NCI-H524 (cell line): ENCODE measurements at regions not wholly inside any gene's neighbourhood (a gene's known extent, or its start where the extent isn't known, plus 50 kb on each side); places are given as distances from the start of the nearest gene placed in this dataset.

Source experiments
- DNase-seq, 2 experiments: peaks; one replicate each; lab custom pipeline; 2025; lab: John Stamatoyannopoulos, UW

- DNase-seq: no peak
Measured at GRCh38 chr5:5592541-5592940, 170.1 kb downstream of the ICE1 start.

- no peak for DNase-seq
Measured at GRCh38 chr5:5591567-5591966, 169.1 kb downstream of the ICE1 start.

GRCh38 chr5:5589857-5590256, 167.4 kb downstream of the ICE1 start:
- DNase-seq: no peak

- peak; percentile 16 to 45 for DNase-seq
Measured at GRCh38 chr5:5588887-5589826, 166.7 kb downstream of the ICE1 start.

- no peak for DNase-seq
Measured at GRCh38 chr5:5588386-5588785, 165.9 kb downstream of the ICE1 start.

GRCh38 chr5:5587474-5587873, 165.0 kb downstream of the ICE1 start:
- DNase-seq: no peak

- peak; percentile 13 to 74 for DNase-seq
Measured at GRCh38 chr5:5586721-5587120, 164.2 kb downstream of the ICE1 start.

GRCh38 chr5:5585751-5586341, 163.4 kb downstream of the ICE1 start:
- DNase-seq: peak; percentile 89 to 95

- DNase-seq: no peak
Measured at GRCh38 chr5:5584751-5585150, 162.3 kb downstream of the ICE1 start.

GRCh38 chr5:5584236-5584745, 161.8 kb downstream of the ICE1 start:
- peak; percentile 91 to 97 for DNase-seq

- no peak for DNase-seq
Measured at GRCh38 chr5:5583832-5584231, 161.4 kb downstream of the ICE1 start.

- no peak for DNase-seq
Measured at GRCh38 chr5:5583023-5583765, 160.7 kb downstream of the ICE1 start.

GRCh38 chr5:5581080-5581479, 158.6 kb downstream of the ICE1 start:
- DNase-seq: no peak

- DNase-seq: no peak
Measured at GRCh38 chr5:5576744-5577143, 154.3 kb downstream of the ICE1 start.

- DNase-seq: no peak
Measured at GRCh38 chr5:5575461-5575860, 153.0 kb downstream of the ICE1 start.

GRCh38 chr5:5573798-5574380, 151.4 kb downstream of the ICE1 start:
- no peak for DNase-seq

GRCh38 chr5:5572976-5573797, 150.7 kb downstream of the ICE1 start:
- DNase-seq: no peak

GRCh38 chr5:5572010-5572865, 149.8 kb downstream of the ICE1 start:
- no peak for DNase-seq

- no peak for DNase-seq
Measured at GRCh38 chr5:5570646-5571045, 148.2 kb downstream of the ICE1 start.

- DNase-seq: no peak
Measured at GRCh38 chr5:5564898-5565297, 142.4 kb downstream of the ICE1 start.
